IMR-90 (cell line): ENCODE measurements at regions not wholly inside any gene's neighbourhood (a gene's known extent, or its start where the extent isn't known, plus 50 kb on each side); places are given as distances from the start of the nearest gene placed in this dataset.

Source experiments
- ATAC-seq: fragments of 200-7000 bp; cut with Tn5 transposase; 2 replicates; pipeline ENCODE4 v1.9.1; 2020; ENCODE audit warnings: low read depth, mild to moderate bottlenecking, moderate library complexity
- BruUV-seq: library from RNA; stranded (reverse); fragments of 400-500 nt; replicated peaks from 2 replicates; lab custom pipeline; 2021; lab: Mats Ljungman, UMichigan
- CTCF ChIA-PET: fragments of 300-600 bp; formaldehyde crosslinking; extraction: SDS; loops from one replicate; lab custom pipeline; 2021; ENCODE audit warnings: antibody characterized with exemption; lab: Yijun Ruan, JAX
- POLR2A ChIA-PET: fragments of 300-600 bp; sonication (Branson Sonifier 250); formaldehyde crosslinking; loops from one replicate; lab custom pipeline; 2022; ENCODE audit warnings: antibody characterized with exemption; ENCODE audit not compliant: unreplicated experiment; lab: Charles Lee
- DNase-seq: peaks from one replicate; pipeline ENCODE4 v3.0.0; 2013
- H2AFZ ChIP-seq: replicated peaks from 2 replicates; pipeline ENCODE3; 2013; ENCODE audit warnings: low read length, mild to moderate bottlenecking; ENCODE audit not compliant: poor library complexity
- H2AK5ac ChIP-seq: 2 replicates; pipeline ENCODE4 v1.6.1; 2013; ENCODE audit warnings: low read depth, low read length, inconsistent platforms
- H2AK9ac ChIP-seq: replicated peaks from 2 replicates; pipeline ENCODE3; 2013; ENCODE audit warnings: mild to moderate bottlenecking, low read depth, low read length, moderate library complexity; ENCODE audit not compliant: poor library complexity
- H2BK120ac ChIP-seq: 2 replicates; pipeline ENCODE4 v1.6.1; 2013; ENCODE audit warnings: low read depth, low read length, inconsistent platforms
- H2BK15ac ChIP-seq: 3 replicates; pipeline ENCODE4 v1.6.1; 2013; ENCODE audit warnings: low read depth, low read length, inconsistent platforms
- H2BK20ac ChIP-seq: 2 replicates; pipeline ENCODE4 v1.6.1; 2013; ENCODE audit warnings: low read depth, mild to moderate bottlenecking, inconsistent platforms, low read length, moderate library complexity
- H2BK5ac ChIP-seq: 2 replicates; pipeline ENCODE4 v1.6.1; 2013; ENCODE audit warnings: mild to moderate bottlenecking, low read depth, low read length, inconsistent platforms; ENCODE audit not compliant: poor library complexity, severe bottlenecking
- H3K14ac ChIP-seq: replicated peaks from 2 replicates; pipeline ENCODE4 v1.6.1; 2013; ENCODE audit warnings: low read depth, low read length, inconsistent platforms
- H3K18ac ChIP-seq: 2 replicates; pipeline ENCODE4 v1.6.1; 2013; ENCODE audit warnings: low read depth, low read length, control low read depth
- H3K23ac ChIP-seq: 2 replicates; pipeline ENCODE4 v1.6.1; 2013; ENCODE audit warnings: low read depth, low read length, inconsistent platforms
- H3K27ac ChIP-seq: 2 replicates; pipeline ENCODE4 v1.5.1; 2013; ENCODE audit warnings: mild to moderate bottlenecking, control low read depth, low read length; ENCODE audit not compliant: insufficient read depth
- H3K27me3 ChIP-seq: 2 replicates; pipeline ENCODE4 v1.6.1; 2013; ENCODE audit warnings: low read length; ENCODE audit not compliant: control insufficient read depth, insufficient read depth
- H3K36me3 ChIP-seq: 2 replicates; pipeline ENCODE4 v1.6.1; 2013; ENCODE audit warnings: low read length, mixed read lengths; ENCODE audit not compliant: control insufficient read depth, insufficient read depth
- H3K4ac ChIP-seq: 2 replicates; pipeline ENCODE4 v1.6.1; 2013; ENCODE audit warnings: low read depth, low read length, inconsistent platforms
- H3K4me1 ChIP-seq: 2 replicates; pipeline ENCODE4 v1.6.1; 2013; ENCODE audit warnings: low read length, mixed read lengths; ENCODE audit not compliant: control insufficient read depth, insufficient read depth
- H3K4me2 ChIP-seq: 2 replicates; pipeline ENCODE4 v1.6.1; 2013; ENCODE audit warnings: low read depth, mild to moderate bottlenecking, control low read depth, low read length, moderate library complexity
- H3K4me3 ChIP-seq: 2 replicates; pipeline ENCODE4 v1.5.1; 2013; ENCODE audit warnings: low read depth, mild to moderate bottlenecking, control low read depth, low read length, moderate library complexity; ENCODE audit not compliant: insufficient read depth
- H3K56ac ChIP-seq: 2 replicates; pipeline ENCODE4 v1.6.1; 2013; ENCODE audit warnings: low read length, inconsistent platforms; ENCODE audit not compliant: insufficient read depth; ENCODE audit errors: extremely low read depth
- H3K79me1 ChIP-seq, 2 experiments: 2 replicates each; pipeline ENCODE4 v1.6.1; 2013; ENCODE audit warnings: low read length in 2 of 2, inconsistent platforms in 1 of 2, low read depth in 1 of 2
- H3K9ac ChIP-seq: 2 replicates; pipeline ENCODE4 v1.6.1; 2013; ENCODE audit warnings: low read depth, low read length, control low read depth
- H3K9me1 ChIP-seq: 2 replicates; pipeline ENCODE4 v1.6.1; 2013; ENCODE audit warnings: low read length, inconsistent platforms; ENCODE audit not compliant: insufficient read depth
- H3K9me3 ChIP-seq: 2 replicates; pipeline ENCODE4 v1.6.1; 2013; ENCODE audit warnings: low read length; ENCODE audit not compliant: control insufficient read depth, insufficient read depth
- H4K20me1 ChIP-seq: 2 replicates; pipeline ENCODE4 v1.6.1; 2013; ENCODE audit warnings: low read length, inconsistent platforms; ENCODE audit not compliant: insufficient read depth
- H4K5ac ChIP-seq: 2 replicates; pipeline ENCODE4 v1.6.1; 2013; ENCODE audit warnings: mild to moderate bottlenecking, low read depth, low read length, control low read depth
- H4K8ac ChIP-seq, 2 experiments: 2 replicates each; pipeline ENCODE4 v1.6.1; 2013; ENCODE audit warnings: low read depth in 2 of 2, low read length in 2 of 2, control low read depth in 1 of 2, inconsistent platforms in 1 of 2
- H4K91ac ChIP-seq: 2 replicates; pipeline ENCODE4 v1.6.1; 2013; ENCODE audit warnings: low read depth, low read length, inconsistent platforms; ENCODE audit not compliant: insufficient read depth
- CHD1 ChIP-seq: IDR thresholded peaks from 2 replicates; pipeline ENCODE4 v1.6.1; 2012; ENCODE audit warnings: low read depth, low read length, improper control_type of control experiment
- MXI1 ChIP-seq: IDR thresholded peaks from 2 replicates; pipeline ENCODE4 v1.6.1; 2012; ENCODE audit warnings: low read depth, mild to moderate bottlenecking, low read length, moderate library complexity, borderline replicate concordance
- NFE2L2 ChIP-seq: fragments of 150-350 bp; IDR thresholded peaks from 2 replicates; pipeline ENCODE4 v1.6.1; 2016; ENCODE audit warnings: low read depth, mild to moderate bottlenecking, low read length
- RAD21 ChIP-seq: IDR thresholded peaks from 2 replicates; pipeline ENCODE4 v1.6.1; 2012; ENCODE audit warnings: low read length, improper control_type of control experiment
- RCOR1 ChIP-seq: IDR thresholded peaks from 2 replicates; pipeline ENCODE4 v1.6.1; 2012; ENCODE audit warnings: mild to moderate bottlenecking, low read length, improper control_type of control experiment; ENCODE audit not compliant: insufficient replicate concordance
- RFX5 ChIP-seq: IDR thresholded peaks from 2 replicates; pipeline ENCODE4 v1.8.0; 2012; ENCODE audit warnings: low read depth, mild to moderate bottlenecking, low read length, moderate library complexity
- USF2 ChIP-seq: fragments of 150-350 bp; IDR thresholded peaks from 2 replicates; pipeline ENCODE4 v1.6.1; 2017; ENCODE audit warnings: mild to moderate bottlenecking, antibody characterized with exemption, low read length, low read depth
- WGBS, 2 experiments: methylation state at CpG; one replicate each; pipeline versions ENCODE4 v1.1.5 to v1.1.7; 2013; ENCODE audit warnings: missing lambda C conversion rate in 2 of 2; ENCODE audit not compliant: insufficient read length in 1 of 2; ENCODE audit errors: extremely low coverage in 2 of 2; 5-methylcytosine and 5-hydroxymethylcytosine counted together
- dilution Hi-C: fragments of 300-500 bp; cut with HindIII; formaldehyde crosslinking; loops from one replicate; pipeline ENCODE4 v1.14.3; 2018; ENCODE audit warnings: low sequenced_read_pairs; ENCODE audit not compliant: unreplicated experiment
- in situ Hi-C: fragments of 300-500 bp; cut with MboI; formaldehyde crosslinking; loops from 3 replicates; pipeline ENCODE4 v1.14.3; 2019; ENCODE audit warnings: low sequenced_read_pairs, inconsistent platforms, mixed read lengths
- intact Hi-C: fragments of 100-400 bp; cut with micrococcal nuclease; formaldehyde crosslinking; loops from 2 replicates; pipeline ENCODE4 v1.10.0; 2022

- no peak for ATAC-seq
- intact Hi-C loops: no loop called here
- in situ Hi-C loops: no loop called here
- ChIA-PET CTCF (no interaction called here), POLR2A (no interaction called here)
- Histone ChIP-seq H2AK5ac (no peak overlapping the region), H3K27me3 (peaks cover 7% of the 10 kb centered on the region), H3K9ac (no peak overlapping the region), H4K5ac (no peak overlapping the region), H2AFZ (no peak overlapping the region), H4K20me1 (no peaks in the 10 kb centered on the region), H4K8ac (no peak overlapping the region), H2BK120ac (no peak overlapping the region), H2AK9ac (no peak overlapping the region), H3K23ac (no peak overlapping the region), H3K14ac (no peak overlapping the region), H3K36me3 (no peaks in the 10 kb centered on the region), H3K27ac (no peak overlapping the region), H4K91ac (no peak overlapping the region), H3K18ac (no peak overlapping the region), H3K4me2 (no peak overlapping the region), H2BK15ac (no peak overlapping the region), H3K4me1 (no peaks in the 10 kb centered on the region), H2BK20ac (no peak overlapping the region), H3K79me1 (no peaks in the 10 kb centered on the region), H3K9me1 (no peaks in the 10 kb centered on the region), H3K4ac (no peak overlapping the region), H3K4me3 (no peak overlapping the region), H3K9me3 (no peaks in the 10 kb centered on the region), H2BK5ac (no peak overlapping the region), H3K56ac (no peak overlapping the region)
- no CpG with 5 or more reads among the region's 5 CpGs for WGBS, 2 experiments
- BruUV-seq: no TSS peak
- TF ChIP-seq RAD21: no peak
- no peak for TF ChIP-seq NFE2L2
- no peak for TF ChIP-seq MXI1
- no peak for TF ChIP-seq RCOR1
- no peak for TF ChIP-seq USF2
- TF ChIP-seq RFX5: no peak
- TF ChIP-seq CHD1: no peak
- DNase-seq: no peak
- dilution Hi-C loops: no loop called here
Observed at GRCh38 chr6:28632326-28632851, 106.7 kb downstream of the GPX5 start.
